ENCODE measurements at regions not wholly inside any gene's neighbourhood (a gene's known extent, or its start where the extent isn't known, plus 50 kb on each side); places are given as distances from the start of the nearest gene placed in this dataset.
"Not testable (repeated sequence)": the region's sequence is repeated elsewhere in the genome, so short reads cannot be mapped to it uniquely, and the experiment has no call there.

DNA sequence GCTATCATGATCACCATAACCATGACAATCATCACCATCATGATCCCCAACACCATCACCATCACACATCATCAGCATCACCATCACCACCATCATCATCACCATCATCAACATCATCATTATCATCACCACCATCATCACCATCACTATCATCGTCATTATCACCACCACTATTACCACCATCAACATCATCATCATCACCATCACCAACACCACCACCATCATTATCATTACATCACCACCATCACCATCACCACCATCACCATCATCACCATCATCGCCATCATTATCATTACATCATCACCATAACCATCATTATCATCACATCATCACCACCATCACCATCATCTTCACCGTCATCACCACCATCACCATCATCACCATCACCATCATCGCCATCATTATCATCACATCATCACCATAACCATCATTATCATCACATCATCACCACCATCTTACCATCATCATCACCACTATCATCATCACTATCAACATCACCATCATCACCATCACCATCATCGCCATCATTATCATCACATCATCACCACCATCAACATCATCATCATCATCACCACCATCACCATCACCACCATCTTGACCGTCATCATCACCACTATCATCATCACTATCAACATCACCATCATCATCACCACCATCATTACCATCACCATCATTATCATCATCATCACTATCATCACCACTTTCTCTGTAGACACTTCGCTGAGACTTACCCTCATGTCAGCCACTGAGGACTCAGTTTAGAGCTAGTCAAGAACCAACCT, 366.0 kb downstream of the C16orf95 start:
- no peak for DNase-seq (ENCODE audit: low read depth in 2 of 2, low spot score in 1 of 2)

DNA sequence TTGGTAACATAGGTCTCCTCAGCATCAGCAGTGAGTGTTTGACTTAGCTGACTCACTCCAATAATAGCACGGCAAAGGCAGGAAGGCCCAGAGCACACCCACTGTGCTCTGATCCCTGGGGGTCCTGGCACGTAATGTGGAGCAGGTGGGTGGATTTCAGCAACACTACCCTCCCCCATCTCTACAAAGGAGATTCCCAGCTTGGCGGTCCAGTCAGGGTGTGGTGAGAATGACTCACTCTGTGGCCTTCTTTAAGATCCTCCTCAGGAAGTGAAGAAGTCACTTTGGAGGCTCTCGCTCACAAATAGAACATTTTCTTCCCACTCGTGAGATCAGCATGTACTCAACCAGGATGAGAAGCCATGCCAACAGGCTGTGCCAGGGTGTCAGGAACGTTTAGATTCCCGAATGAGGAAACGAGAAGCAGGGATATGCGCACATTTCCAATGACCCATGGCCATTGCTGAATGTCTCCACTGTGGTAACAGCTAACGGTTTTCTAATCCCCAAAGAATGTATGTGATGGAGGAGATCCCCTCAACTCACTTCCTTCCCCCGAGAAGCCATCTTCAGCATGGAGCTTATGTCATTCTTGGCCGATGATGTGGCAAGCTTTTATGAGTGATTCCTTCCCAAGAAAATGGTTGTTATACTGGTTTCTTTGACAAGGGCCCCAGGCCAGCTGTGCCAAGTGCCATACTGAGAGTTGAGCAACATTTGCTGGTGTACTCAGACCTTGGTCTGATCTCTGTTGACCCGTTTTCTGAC, 365.2 kb downstream of the C16orf95 start:
- no peak for DNase-seq (ENCODE audit: low read depth in 2 of 2, low spot score in 1 of 2)

DNA sequence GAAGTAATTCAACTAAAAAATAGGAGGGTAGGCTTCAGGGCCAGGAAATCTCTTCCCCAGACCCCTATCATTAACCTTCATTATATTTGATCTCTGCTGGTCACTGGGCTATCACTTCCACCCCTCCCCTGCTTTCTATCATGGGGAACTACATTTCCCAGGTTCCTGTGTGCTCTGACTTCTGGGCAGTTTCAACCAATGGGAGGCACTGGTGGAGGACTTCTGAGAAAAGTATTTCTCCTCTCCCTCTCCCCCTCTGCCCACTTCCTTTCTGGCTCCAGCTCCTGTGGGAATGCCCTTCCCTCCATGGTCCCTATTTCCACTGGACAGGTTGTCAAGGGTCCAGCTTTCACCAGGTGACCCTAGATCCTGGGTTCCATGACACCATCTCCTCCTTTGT, 364.4 kb downstream of the C16orf95 start:
- DNase-seq (ENCODE audit: low read depth in 2 of 2, low spot score in 1 of 2) = no peak

DNA sequence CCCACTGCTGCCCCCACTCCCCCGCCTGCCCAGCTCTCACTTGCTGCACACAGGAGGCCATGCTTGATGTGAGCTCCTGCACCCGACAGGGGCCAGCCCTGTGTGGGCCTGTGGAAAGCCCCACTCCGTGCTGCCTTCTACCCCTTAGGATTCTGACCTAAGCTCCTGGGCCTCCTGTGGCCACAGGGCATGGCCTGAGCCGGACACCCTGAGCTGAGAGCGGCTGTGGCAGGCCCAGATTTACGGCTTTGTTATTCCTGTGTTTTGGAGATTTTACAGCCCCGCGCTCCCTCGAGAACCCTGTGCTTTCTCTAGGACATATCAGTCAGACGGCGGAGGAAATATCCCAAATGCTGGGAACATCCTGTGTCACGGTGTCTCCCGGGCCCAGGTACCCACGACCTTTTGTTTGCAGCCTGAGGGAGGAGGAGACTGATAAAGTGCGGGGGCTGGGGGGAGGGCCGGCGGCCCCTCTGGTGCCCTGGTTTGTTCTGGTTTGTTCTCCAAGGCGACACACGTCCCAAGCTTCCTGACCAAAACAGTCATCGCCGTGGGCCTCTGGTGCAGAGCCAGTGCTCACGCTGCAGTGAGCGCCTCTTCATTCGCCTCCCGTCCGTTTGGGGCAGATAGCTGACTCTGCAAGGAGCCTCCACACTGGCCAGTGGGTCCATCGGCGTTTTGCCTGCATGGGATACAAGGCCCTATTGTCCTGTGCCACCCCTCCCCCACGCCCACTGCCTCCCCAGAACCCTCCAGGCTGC, 363.4 kb downstream of the C16orf95 start:
- DNase-seq (ENCODE audit: low read depth in 2 of 2, low spot score in 1 of 2) = no peak

DNA sequence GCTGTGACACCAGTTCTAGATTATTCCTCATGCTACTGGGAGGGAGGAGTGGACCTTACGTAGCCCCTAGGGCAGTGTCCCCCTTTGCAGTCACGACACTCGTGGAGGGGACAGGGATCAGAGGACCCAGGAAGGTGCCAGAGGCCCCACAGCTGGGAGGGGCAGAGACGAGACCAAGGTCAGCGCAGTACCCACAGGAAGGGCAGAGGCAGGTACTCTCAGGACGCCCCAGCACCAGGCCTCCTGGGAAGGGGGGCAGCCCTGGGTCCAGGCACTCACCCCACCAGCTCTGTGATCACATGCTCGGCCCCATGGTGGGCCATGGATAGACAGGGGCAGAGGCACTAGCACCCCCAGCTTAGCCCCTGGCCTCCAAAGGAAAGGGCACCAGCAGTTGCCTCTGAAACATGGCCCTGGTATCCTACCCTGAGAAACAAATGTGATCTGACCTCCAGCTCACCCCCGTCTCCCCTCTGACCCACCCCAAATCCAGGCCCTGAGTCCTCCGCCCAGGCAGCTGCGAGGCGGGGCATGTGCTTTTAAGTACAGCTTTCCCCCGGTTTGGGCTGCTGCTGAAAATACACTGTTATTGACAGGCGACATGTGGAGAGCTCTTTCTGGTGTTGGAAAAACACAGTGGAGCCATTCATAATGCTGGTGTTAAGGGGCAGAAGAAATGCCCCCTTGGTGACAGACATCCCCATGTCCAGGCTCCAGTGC, 361.9 kb downstream of the C16orf95 start:
- DNase-seq (ENCODE audit: low read depth in 2 of 2, low spot score in 1 of 2) = no peak

DNA sequence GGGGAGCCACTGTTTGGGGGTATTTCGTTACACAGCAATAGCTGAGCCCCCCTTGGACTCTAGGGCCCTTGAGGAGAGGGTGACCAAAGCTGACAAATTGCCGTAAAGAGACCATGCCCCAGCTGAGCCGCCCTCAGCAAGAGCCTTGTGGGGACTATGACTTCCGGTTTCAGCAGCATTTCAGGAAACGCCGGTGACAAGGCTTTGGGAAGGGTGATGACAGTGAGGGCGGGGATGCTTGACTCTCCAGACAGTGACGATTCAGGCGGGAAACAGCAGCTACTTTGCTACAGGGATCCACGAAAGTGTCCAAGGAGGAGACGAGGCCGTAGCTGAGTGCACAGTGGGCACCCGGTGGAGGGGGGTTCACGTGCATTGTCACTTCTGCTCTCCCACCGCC, 360.8 kb downstream of the C16orf95 start:
- DNase-seq (ENCODE audit: low read depth in 2 of 2, low spot score in 1 of 2) = no peak

DNA sequence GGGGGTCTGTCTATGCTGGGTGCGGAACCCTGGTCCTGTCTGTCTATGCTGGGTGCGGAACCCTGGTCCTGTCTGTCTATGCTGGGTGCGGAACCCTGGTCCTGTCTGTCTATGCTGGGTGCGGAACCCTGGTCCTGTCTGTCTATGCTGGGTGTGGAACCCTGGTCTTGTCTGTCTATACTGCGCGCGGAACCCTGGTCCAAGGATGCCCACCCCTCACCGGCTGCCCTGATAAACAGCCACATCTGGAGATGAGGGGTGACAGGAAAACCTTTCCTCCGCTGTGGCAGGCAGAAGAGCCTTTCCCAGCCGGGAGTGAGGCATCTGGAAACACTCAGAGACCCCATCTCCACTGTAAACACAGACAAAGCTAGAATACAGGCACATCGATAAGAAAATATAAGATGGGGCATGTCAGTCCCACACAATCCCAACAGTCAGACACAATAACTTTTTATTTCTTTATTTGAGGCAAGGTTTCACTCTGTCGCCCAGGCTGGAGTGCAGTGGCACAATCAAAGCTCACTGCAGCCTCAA, 359.5 kb downstream of the C16orf95 start:
- DNase-seq (ENCODE audit: low read depth in 2 of 2, low spot score in 1 of 2) = not testable (repeated sequence)

DNA sequence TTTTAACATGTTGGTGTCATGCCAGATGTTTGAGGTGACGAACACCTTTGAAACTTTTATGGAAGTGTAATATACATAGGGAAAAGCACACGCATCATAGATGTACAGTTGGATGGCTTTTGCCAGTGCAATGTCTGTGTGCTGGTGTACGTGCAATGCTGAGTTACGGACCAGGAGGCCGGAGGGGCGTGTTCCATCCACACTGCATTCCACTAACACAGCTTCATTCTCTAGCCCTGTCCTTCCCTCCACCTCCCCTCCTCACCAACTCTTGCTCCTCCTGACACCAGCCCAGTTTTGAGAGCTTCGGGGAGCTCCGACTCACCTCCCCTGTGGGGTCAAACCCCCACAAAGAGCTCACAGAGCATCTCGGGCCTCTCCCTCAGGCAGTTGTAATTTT, 358.8 kb downstream of the C16orf95 start:
- DNase-seq (ENCODE audit: low read depth in 2 of 2, low spot score in 1 of 2) = no peak

DNA sequence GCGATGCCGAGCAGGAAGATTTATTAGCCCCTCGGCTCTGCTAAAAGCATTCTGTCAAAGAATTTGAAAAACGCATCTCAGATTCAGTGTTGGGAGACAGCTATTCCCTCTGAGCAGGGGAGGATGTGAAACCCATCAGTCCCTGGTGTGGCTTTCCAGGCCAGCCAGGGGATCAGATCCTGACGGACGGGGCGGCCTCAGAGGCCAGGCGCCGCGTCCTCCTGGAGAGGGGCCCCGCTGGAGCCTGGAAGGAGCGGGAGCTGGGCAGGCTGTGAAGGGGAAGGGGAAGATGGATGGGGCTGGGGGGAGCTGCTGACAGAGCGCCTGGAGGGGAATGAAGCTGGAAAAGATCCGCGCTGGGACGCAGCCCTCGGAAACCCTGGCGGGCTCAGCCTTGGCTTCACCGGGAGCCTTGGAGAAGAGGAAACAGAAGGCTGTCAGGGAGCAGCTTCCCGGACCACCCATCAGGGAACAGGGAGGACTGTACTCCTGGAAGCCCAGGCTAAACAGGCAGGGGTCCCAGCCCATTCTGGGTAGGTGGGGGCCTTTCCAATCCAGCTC, 358.0 kb downstream of the C16orf95 start:
- DNase-seq (ENCODE audit: low read depth in 2 of 2, low spot score in 1 of 2) = no peak

DNA sequence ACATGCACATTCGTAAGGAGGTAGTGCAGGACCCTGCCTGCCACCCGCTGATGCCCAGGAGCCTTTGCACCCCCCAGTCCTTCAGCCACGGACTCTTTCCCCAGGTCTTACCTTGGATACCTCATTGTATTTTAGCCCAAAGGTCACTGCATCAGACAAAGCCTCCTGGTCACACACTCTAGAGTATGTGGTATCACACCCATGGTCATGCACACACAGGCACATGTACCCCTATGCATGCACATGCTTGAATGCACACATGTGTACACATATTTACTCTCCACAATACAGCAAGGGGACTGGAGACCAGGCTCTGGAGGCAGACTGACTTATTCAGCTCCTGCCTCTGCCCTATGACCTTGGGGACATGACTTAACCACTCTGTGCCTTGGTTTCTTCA, 357.5 kb downstream of the C16orf95 start:
- DNase-seq (ENCODE audit: low read depth in 2 of 2, low spot score in 1 of 2) = no peak

DNA sequence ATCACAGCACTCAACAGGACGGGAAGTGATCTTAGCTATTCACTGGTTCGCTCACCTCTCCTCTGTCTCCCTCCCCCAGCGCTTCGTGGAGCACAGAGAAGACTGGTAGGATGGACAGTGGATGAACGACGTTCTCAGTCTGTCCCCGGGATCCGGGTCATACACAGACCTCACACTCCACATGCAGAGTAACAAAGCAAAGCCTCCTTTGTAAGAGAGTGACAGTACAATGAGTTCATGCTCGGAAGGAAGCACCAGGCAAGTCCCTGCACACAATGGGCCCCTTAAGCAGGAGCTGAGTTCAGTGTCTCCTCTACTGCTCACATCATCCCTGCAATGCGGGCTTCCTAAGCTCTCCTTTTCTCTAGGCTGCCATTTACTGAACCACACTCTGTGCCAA, 356.9 kb downstream of the C16orf95 start:
- no peak for DNase-seq (ENCODE audit: low read depth in 2 of 2, low spot score in 1 of 2)

DNA sequence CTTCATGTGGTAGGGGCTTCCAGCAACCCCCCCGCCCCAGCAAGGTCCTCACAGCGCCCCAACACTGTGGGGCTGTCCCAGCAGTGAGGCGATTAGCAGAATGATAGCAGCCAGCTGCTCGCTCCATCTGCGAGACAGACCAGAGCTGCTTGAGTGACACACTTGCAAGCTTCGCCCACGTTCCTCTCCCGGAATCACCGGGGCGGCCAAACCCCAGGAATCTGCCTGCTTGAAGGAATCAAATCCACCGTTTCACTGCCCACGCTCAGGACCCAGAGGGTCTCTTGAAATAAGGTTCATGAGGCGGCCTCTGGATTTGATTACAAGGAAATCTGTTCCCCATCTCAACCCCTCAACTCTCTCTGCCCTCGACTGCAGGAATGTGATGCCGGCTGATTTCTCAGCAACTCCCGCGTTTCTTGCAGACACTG, 356.0 kb downstream of the C16orf95 start:
- DNase-seq (ENCODE audit: low read depth in 2 of 2, low spot score in 1 of 2) = no peak

DNA sequence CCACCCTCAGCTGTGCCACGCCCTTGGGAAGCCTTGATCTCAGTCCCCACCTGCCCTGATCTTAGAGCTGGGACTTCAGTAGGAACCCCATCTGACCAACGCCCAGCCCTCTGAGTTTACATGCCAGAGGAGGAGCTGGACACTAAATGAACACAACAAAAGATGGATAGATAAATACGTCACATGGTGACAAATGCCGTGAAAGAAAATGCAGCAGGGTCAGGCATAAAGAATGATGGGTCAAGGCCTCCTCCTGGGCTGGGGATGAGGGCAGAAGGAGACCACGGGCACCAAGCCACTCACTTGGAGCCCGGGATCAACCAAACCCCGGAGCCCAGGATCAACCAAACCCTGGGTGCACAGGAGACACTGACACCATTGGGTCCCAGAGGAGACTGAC, 354.9 kb downstream of the C16orf95 start:
- no peak for DNase-seq (ENCODE audit: low read depth in 2 of 2, low spot score in 1 of 2)

DNA sequence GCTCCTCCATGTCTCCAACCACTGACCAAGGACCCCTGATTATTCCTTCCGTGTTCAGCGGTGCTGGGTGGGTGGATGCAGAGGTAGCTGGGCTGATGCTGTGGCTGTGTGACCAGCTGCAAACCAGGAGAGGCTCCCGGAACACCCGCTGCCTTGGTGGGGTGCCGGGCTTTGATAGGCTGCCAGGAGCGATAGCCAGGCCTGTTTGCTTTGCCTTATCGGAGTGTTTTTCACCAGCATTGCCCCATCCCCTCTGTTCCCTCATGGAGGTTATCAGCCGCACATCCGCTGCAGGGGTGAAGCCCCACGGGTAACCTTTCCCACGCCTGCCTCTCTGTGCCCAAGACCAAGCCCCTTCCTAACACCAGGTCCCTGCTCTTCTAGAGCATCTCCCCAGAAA, 354.3 kb downstream of the C16orf95 start:
- no peak for DNase-seq (ENCODE audit: low read depth in 2 of 2, low spot score in 1 of 2)

DNA sequence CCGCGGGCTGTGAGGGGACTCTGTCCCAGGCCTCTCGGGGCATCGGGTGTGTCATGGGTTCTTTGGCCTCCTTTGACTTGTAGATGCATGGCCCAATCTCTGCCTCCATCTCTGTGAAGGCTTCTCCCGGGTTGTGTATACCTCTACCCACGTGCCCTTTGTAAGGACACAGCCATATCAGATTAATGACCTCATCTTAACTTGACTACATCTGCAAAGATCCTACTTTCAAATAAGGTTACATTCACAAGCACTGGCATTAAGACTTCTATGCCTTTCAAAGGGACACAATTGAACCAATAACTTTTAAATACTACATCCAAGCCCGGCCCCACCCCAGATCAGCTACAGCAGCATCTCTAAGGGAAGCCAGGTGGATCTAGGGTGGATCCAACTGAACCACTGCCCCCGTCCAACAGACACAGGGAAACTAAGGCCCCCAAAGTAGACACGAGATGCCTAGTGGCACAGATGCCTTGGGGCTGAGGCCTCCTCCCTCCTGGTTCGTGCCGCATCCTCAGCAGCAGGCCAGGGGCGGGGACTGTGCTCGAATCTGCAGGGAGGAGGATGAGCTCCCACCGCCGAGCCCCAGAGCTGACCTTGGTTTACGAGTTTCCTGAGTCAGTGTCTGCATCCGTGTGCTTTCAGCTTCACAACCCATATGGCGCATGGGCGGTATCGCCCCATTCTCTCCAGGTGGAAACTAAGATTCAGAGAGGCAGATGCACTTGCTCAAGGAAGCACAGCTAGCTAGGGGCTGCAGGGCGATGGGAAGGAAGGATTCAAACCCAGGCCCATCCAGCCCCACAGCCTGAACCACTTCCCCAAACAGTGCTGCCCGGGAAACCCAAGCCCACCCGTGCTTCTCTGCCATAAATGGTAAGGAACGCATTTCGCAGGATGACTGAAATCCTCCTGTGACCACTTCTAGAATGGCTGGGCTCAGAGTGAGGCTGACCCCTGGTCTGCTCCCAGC, 353.3 kb downstream of the C16orf95 start:
- no peak for DNase-seq (ENCODE audit: low read depth in 2 of 2, low spot score in 1 of 2)

DNA sequence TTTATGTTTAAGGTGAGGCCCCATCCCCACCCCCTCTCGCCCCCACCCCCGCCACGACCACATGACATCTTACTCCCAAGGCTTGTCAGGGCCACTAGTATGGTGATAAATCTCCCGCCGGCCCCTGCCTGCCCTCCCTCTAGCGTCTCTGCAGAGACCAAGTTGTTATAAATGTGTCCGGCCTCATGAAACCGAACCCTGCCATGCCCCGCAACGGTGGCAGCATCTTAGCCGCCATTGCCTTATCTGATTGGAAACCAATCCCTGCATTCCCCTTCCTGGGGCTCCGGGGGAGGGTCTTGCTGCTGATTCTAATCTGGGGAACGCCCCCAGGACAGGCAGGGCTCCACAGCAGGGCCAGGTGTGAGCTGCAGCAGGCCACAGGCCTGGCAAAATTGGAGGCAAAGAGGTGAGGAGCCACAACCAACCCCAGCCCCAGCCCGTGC, 352.4 kb downstream of the C16orf95 start:
- no peak for DNase-seq (ENCODE audit: low read depth in 2 of 2, low spot score in 1 of 2)

DNA sequence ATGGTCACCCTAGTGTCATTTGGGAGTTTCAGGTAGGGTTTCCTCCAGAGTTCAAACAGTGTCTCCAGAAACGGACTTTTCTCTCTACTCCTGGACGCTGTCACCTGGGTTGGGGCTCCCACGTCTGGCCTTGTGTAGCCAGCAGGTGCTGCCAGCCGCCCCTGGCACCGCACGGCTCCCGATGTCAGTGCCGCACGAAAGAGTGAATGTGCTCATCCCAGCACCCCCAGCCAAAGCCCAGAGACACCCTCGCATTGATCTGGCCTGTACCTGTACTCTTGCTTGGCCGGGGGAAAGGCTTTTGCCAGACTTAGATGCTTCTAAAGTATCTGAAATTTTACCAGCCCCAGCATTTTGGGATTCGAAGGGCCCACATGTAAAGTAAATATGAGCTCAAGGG, 351.9 kb downstream of the C16orf95 start:
- no peak for DNase-seq (ENCODE audit: low read depth in 2 of 2, low spot score in 1 of 2)

DNA sequence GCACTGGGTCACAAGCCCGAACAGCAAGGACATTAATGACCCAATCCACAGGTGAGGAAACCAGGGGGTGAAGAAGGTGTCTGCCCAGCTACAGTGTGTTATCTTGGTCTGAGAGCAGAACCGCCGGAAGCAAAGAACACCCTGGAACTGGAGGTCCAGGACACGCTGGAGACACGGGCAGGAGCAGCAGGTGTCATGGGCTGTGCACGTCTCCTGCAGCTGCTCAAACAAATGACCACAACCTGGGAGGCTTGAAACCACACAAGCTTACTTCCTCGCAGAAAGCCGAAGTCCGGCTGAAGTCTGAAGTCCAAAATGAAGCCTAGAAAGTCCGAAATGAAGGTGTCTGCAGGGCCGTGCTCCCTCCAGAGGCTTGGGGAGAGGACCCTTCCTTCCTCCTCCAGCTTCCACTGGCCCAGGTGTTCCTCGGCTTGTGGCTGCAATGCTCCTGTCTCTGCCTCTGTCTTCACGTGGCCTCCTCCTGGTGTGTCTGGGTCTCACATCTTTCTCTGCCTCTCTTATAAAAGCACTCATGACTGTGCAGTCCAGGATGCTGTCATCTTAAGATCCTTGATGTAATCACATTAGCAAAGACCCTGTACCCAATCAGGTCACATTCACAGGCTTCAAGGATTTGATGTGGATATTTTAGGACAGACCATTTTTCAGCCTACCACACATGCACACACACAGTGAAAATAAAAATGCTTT, 351.2 kb downstream of the C16orf95 start:
- DNase-seq (ENCODE audit: low read depth in 2 of 2, low spot score in 1 of 2) = no peak

DNA sequence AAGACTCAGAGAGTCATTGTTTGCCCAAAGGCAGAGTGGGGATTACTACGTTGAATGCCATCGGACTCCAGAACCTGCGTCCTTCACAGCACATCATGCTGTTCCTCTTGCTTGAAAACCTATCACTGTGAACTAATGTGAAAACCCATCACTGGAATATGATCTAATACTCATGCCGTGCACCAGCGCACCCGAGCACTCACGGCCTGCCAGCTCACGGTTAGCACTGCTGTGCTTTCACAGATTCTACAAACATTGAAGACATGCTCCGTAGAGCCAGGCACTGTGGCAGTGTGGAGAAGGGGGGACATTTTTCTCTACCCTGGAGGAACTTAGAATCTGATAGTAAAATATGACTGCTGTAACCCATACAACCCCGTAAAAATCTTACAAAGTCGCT, 350.4 kb downstream of the C16orf95 start:
- DNase-seq (ENCODE audit: low read depth in 2 of 2, low spot score in 1 of 2) = no peak

All from stimulated activated CD8-positive, alpha-beta memory T cell treated with anti-CD3 and anti-CD28 coated beads, Interleukin-4, amount 100 ng/mL, for 4 hours (primary cell).